H9 (cell line): ENCODE measurements at regions not wholly inside any gene's neighbourhood (a gene's known extent, or its start where the extent isn't known, plus 50 kb on each side); places are given as distances from the start of the nearest gene placed in this dataset.

Experiments used
- DNase-seq: peaks from one replicate; pipeline ENCODE4 v3.0.0-alpha.2; 2017
- H2AFZ ChIP-seq: one replicate; pipeline ENCODE4 v1.6.1; 2013; ENCODE audit warnings: mild to moderate bottlenecking, low read length, control low read depth, moderate library complexity
- H2AK5ac ChIP-seq: 2 replicates; pipeline ENCODE4 v1.6.1; 2013; ENCODE audit warnings: low read length, control low read depth, mixed read lengths; ENCODE audit not compliant: insufficient read length
- H2BK120ac ChIP-seq: one replicate; pipeline ENCODE4 v1.6.1; 2013; ENCODE audit warnings: low read depth, mild to moderate bottlenecking, low read length, control low read depth, inconsistent platforms; ENCODE audit not compliant: poor library complexity, severe bottlenecking
- H2BK12ac ChIP-seq: 2 replicates; pipeline ENCODE4 v1.6.1; 2013; ENCODE audit warnings: low read length, control low read depth, mixed read lengths, low read depth; ENCODE audit not compliant: insufficient read length
- H2BK15ac ChIP-seq: 2 replicates; pipeline ENCODE4 v1.6.1; 2013; ENCODE audit warnings: low read depth, low read length, control low read depth
- H2BK20ac ChIP-seq: one replicate; pipeline ENCODE4 v1.6.1; 2013; ENCODE audit warnings: low read depth, mild to moderate bottlenecking, low read length, control low read depth, inconsistent platforms; ENCODE audit not compliant: poor library complexity, severe bottlenecking
- H2BK5ac ChIP-seq: 2 replicates; pipeline ENCODE4 v1.6.1; 2013; ENCODE audit warnings: low read length, control low read depth, mixed read lengths; ENCODE audit not compliant: insufficient read length
- H3K14ac ChIP-seq: 2 replicates; pipeline ENCODE4 v1.6.1; 2013; ENCODE audit warnings: low read length, control low read depth; ENCODE audit not compliant: insufficient read depth
- H3K18ac ChIP-seq: 2 replicates; pipeline ENCODE4 v1.6.1; 2013; ENCODE audit warnings: low read depth, mild to moderate bottlenecking, mixed read lengths, low read length, control low read depth; ENCODE audit not compliant: insufficient read length
- H3K23ac ChIP-seq: 2 replicates; pipeline ENCODE4 v1.6.1; 2013; ENCODE audit warnings: low read length, control low read depth, mixed read lengths, low read depth; ENCODE audit not compliant: insufficient read length
- H3K23me2 ChIP-seq: 2 replicates; pipeline ENCODE4 v1.6.1; 2013; ENCODE audit warnings: low read depth, mild to moderate bottlenecking, mixed read lengths, low read length, control low read depth; ENCODE audit not compliant: insufficient read length, poor library complexity, severe bottlenecking
- H3K27ac ChIP-seq: 2 replicates; pipeline ENCODE4 v1.5.1; 2013; ENCODE audit warnings: low read length, control low read depth, mixed read lengths, low read depth; ENCODE audit not compliant: insufficient read length
- H3K27me3 ChIP-seq: 2 replicates; pipeline ENCODE4 v1.6.1; 2013; ENCODE audit warnings: low read length, control low read depth, inconsistent platforms; ENCODE audit not compliant: insufficient read depth
- H3K4ac ChIP-seq: 2 replicates; pipeline ENCODE4 v1.6.1; 2013; ENCODE audit warnings: low read depth, mild to moderate bottlenecking, control low read depth, inconsistent platforms, low read length, moderate library complexity
- H3K4me1 ChIP-seq: 2 replicates; pipeline ENCODE4 v1.6.1; 2013; ENCODE audit warnings: low read length, control low read depth, inconsistent platforms; ENCODE audit not compliant: insufficient read depth
- H3K4me2 ChIP-seq: 2 replicates; pipeline ENCODE4 v1.6.1; 2013; ENCODE audit warnings: low read length, control low read depth, mixed read lengths; ENCODE audit not compliant: insufficient read length, insufficient read depth
- H3K56ac ChIP-seq: 2 replicates; pipeline ENCODE4 v1.6.1; 2013; ENCODE audit warnings: low read depth, mild to moderate bottlenecking, mixed read lengths, low read length, control low read depth; ENCODE audit not compliant: insufficient read length
- H3K79me1 ChIP-seq: 2 replicates; pipeline ENCODE4 v1.6.1; 2013; ENCODE audit warnings: low read depth, mild to moderate bottlenecking, moderate library complexity, low read length, control low read depth, inconsistent platforms; ENCODE audit not compliant: insufficient read depth, poor library complexity, severe bottlenecking
- H3K79me2 ChIP-seq: 2 replicates; pipeline ENCODE4 v1.6.1; 2013; ENCODE audit warnings: low read length, control low read depth, inconsistent platforms; ENCODE audit not compliant: insufficient read depth
- H3K9ac ChIP-seq: 2 replicates; pipeline ENCODE4 v1.6.1; 2013; ENCODE audit warnings: low read length, control low read depth, mixed read lengths; ENCODE audit not compliant: insufficient read length; ENCODE audit errors: extremely low read depth
- H3K9me3 ChIP-seq: one replicate; pipeline ENCODE4 v1.6.1; 2013; ENCODE audit warnings: low read depth, low read length, inconsistent platforms; ENCODE audit not compliant: control insufficient read depth
- H3T11ph ChIP-seq: one replicate; pipeline ENCODE4 v1.6.1; 2013; ENCODE audit warnings: mild to moderate bottlenecking, low read length, control low read depth, inconsistent platforms
- H4K20me1 ChIP-seq: one replicate; pipeline ENCODE4 v1.6.1; 2013; ENCODE audit not compliant: control insufficient read depth, insufficient read length, insufficient read depth
- H4K5ac ChIP-seq: 2 replicates; pipeline ENCODE4 v1.6.1; 2013; ENCODE audit warnings: low read depth, mild to moderate bottlenecking, mixed read lengths, low read length, control low read depth; ENCODE audit not compliant: insufficient read length
- H4K8ac ChIP-seq: replicated peaks from 2 replicates; pipeline ENCODE4 v1.6.1; 2013; ENCODE audit warnings: low read length, control low read depth, mixed read lengths, low read depth; ENCODE audit not compliant: insufficient read length
- H4K91ac ChIP-seq: 2 replicates; pipeline ENCODE4 v1.6.1; 2013; ENCODE audit warnings: low read depth, mild to moderate bottlenecking, moderate library complexity, mixed read lengths, low read length, control low read depth; ENCODE audit not compliant: insufficient read length
- H3K27ac Mint-ChIP-seq, 3 experiments: 2 replicates in 2 of 3; 3 replicates in 1 of 3; pipeline ENCODE4 v1.8.0; 2020 to 2021; ENCODE audit warnings: mixed read lengths in 3 of 3, mild to moderate bottlenecking in 1 of 3, moderate library complexity in 1 of 3
- H3K27me3 Mint-ChIP-seq: 2 replicates; pipeline ENCODE4 v1.8.0; 2021; ENCODE audit warnings: low read depth, mild to moderate bottlenecking, moderate library complexity, mixed read lengths
- H3K36me3 Mint-ChIP-seq, 3 experiments: 2 replicates in 2 of 3; 3 replicates in 1 of 3; pipeline ENCODE4 v1.8.0; 2020 to 2021; ENCODE audit warnings: low read depth in 3 of 3, mixed read lengths in 3 of 3; ENCODE audit not compliant: insufficient read depth in 1 of 3
- H3K4me1 Mint-ChIP-seq, 2 experiments: 2 replicates each; pipeline ENCODE4 v1.8.0; 2020; ENCODE audit warnings: mixed read lengths in 2 of 2
- H3K4me3 Mint-ChIP-seq, 2 experiments: 2 replicates in 1 of 2; 3 replicates in 1 of 2; pipeline ENCODE4 v1.8.0; 2020 to 2021; ENCODE audit warnings: mild to moderate bottlenecking in 2 of 2, mixed read lengths in 2 of 2, moderate library complexity in 1 of 2
- H3K9me3 Mint-ChIP-seq, 2 experiments: 2 replicates in 1 of 2; 3 replicates in 1 of 2; pipeline ENCODE4 v1.8.0; 2020; ENCODE audit warnings: mild to moderate bottlenecking in 2 of 2, mixed read lengths in 2 of 2, moderate library complexity in 1 of 2
- whole genome bisulfite sequencing: extraction: QIAGEN DNeasy Blood & Tissue Kit; methylation state at CpG from one replicate; pipeline ENCODE4 v1.1.7; 2013; ENCODE audit warnings: missing lambda C conversion rate, low lambda C conversion rate, mixed read lengths; ENCODE audit not compliant: insufficient read length; ENCODE audit errors: extremely low coverage; 5-methylcytosine and 5-hydroxymethylcytosine counted together
- TF ChIP-seq, protein P1 (sequence below): fragments of 200-600 bp; sonication (generic); conservative IDR thresholded peaks from 3 replicates; pipeline ENCODE4 v1.8.0; 2021; ENCODE audit warnings: antibody characterized with exemption, mild to moderate bottlenecking

DNA sequence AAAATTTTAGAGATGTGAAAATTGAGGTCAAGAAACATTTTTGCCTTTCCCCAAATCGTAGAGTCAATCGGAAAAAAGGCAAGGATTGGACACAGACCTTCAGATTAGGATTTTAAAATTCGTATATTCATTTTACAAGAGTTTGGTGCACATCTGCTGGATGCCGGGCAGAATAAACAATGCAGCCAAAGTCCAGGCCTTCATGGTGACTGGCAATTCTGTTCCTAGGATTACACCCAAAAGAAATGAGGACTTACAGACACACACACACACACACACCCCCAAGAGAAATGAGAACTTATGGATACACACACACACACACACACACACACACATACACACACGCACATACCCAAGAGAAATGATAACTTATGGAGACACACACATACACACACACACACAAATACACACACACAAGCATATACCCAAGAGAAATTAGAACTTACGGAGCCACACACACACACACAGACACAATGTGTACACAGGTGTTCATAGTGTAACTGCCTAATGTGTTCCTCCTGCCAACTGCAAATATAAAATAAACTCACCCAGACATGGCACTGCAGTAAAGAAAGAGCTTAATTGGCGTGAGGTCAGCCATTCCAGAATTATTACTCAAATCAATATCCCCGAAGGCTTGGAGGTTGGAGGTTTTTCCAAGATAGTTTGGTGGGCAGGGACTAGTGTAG, 165.7 kb upstream of the STS start:
- no peaks in the 10 kb centered on the region for H3K36me3 Mint-ChIP-seq

More for the DNA sequence above, 165.7 kb upstream of the STS start:
- Histone ChIP-seq H2AFZ (no peak overlapping the region), H3K27ac (no peak overlapping the region), H3K4ac (no peak overlapping the region), H4K8ac (no peak overlapping the region), H3K79me2 (no peaks in the 10 kb centered on the region), H3K27me3 (no peaks in the 10 kb centered on the region), H3K4me1 (peaks cover 3% of the 10 kb centered on the region), H2BK12ac (no peak overlapping the region), H2BK20ac (no peak overlapping the region), H3K14ac (no peak overlapping the region), H2BK15ac (no peak overlapping the region), H3K9me3 (no peaks in the 10 kb centered on the region), H4K91ac (no peak overlapping the region), H3K56ac (no peak overlapping the region), H3K18ac (no peak overlapping the region), H3K9ac (no peak overlapping the region), H4K5ac (no peak overlapping the region), H3K23ac (no peak overlapping the region), H4K20me1 (no peaks in the 10 kb centered on the region), H3K4me2 (no peak overlapping the region), H2BK120ac (no peak overlapping the region), H2BK5ac (no peak overlapping the region), H2AK5ac (no peak overlapping the region), H3K79me1 (no peaks in the 10 kb centered on the region), H3K23me2 (no peaks in the 10 kb centered on the region), H3T11ph (no peak overlapping the region)
- DNase-seq, result no peak
- Mint-ChIP-seq H3K9me3 (no peaks in the 10 kb centered on the region), H3K4me1 (peaks cover 13 to 14% of the 10 kb centered on the region in 2 experiments), H3K4me3 (no peak overlapping the region), H3K27ac (no peak overlapping the region; a peak in 1 of 7 replicates), H3K27me3 (no peaks in the 10 kb centered on the region)
- TF ChIP-seq, protein P1, sequence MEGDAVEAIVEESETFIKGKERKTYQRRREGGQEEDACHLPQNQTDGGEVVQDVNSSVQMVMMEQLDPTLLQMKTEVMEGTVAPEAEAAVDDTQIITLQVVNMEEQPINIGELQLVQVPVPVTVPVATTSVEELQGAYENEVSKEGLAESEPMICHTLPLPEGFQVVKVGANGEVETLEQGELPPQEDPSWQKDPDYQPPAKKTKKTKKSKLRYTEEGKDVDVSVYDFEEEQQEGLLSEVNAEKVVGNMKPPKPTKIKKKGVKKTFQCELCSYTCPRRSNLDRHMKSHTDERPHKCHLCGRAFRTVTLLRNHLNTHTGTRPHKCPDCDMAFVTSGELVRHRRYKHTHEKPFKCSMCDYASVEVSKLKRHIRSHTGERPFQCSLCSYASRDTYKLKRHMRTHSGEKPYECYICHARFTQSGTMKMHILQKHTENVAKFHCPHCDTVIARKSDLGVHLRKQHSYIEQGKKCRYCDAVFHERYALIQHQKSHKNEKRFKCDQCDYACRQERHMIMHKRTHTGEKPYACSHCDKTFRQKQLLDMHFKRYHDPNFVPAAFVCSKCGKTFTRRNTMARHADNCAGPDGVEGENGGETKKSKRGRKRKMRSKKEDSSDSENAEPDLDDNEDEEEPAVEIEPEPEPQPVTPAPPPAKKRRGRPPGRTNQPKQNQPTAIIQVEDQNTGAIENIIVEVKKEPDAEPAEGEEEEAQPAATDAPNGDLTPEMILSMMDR, result no peak
- WGBS, result no CpG with 5 or more reads among the region's 8 CpGs
